GM06990 (cell line): ENCODE measurements at regions not wholly inside any gene's neighbourhood (a gene's known extent, or its start where the extent isn't known, plus 50 kb on each side); places are given as distances from the start of the nearest gene placed in this dataset.
"Not testable (repeated sequence)": the region's sequence is repeated elsewhere in the genome, so short reads cannot be mapped to it uniquely, and the experiment has no call there.

Experiments
- DNase-seq: peaks from one replicate; pipeline ENCODE4 v3.0.0-alpha.2; 2011; ENCODE audit not compliant: insufficient read length; ENCODE audit errors: extremely low read depth
- H3K27me3 ChIP-seq: replicated peaks from 2 replicates; pipeline ENCODE4 v1.6.0; 2011; ENCODE audit warnings: low read length; ENCODE audit not compliant: control insufficient read depth, insufficient read depth
- H3K36me3 ChIP-seq: 2 replicates; pipeline ENCODE4 v1.5.1; 2011; ENCODE audit warnings: low read length; ENCODE audit not compliant: control insufficient read depth, insufficient read depth
- H3K4me3 ChIP-seq: replicated peaks from 2 replicates; pipeline ENCODE4 v1.5.1; 2011; ENCODE audit warnings: low read depth, mild to moderate bottlenecking, control low read depth, low read length
- TF ChIP-seq, protein P1 (sequence below): IDR thresholded peaks from 2 replicates; pipeline ENCODE4 v1.5.1; 2011; ENCODE audit warnings: low read length, control low read depth, mild to moderate bottlenecking, inconsistent platforms; ENCODE audit not compliant: insufficient read depth, poor library complexity, severe bottlenecking

GRCh38 chr3:104353951-104354350 lies 1012.8 kb upstream of the ALCAM start:
- Histone ChIP-seq H3K4me3 (no peak overlapping the region), H3K27me3 (no peaks in the 10 kb centered on the region), H3K36me3 (no peaks in the 10 kb centered on the region)
- DNase-seq: no peak
- TF ChIP-seq, protein P1, sequence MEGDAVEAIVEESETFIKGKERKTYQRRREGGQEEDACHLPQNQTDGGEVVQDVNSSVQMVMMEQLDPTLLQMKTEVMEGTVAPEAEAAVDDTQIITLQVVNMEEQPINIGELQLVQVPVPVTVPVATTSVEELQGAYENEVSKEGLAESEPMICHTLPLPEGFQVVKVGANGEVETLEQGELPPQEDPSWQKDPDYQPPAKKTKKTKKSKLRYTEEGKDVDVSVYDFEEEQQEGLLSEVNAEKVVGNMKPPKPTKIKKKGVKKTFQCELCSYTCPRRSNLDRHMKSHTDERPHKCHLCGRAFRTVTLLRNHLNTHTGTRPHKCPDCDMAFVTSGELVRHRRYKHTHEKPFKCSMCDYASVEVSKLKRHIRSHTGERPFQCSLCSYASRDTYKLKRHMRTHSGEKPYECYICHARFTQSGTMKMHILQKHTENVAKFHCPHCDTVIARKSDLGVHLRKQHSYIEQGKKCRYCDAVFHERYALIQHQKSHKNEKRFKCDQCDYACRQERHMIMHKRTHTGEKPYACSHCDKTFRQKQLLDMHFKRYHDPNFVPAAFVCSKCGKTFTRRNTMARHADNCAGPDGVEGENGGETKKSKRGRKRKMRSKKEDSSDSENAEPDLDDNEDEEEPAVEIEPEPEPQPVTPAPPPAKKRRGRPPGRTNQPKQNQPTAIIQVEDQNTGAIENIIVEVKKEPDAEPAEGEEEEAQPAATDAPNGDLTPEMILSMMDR: no peak

GRCh38 chr3:104359546-104359945 lies 1007.2 kb upstream of the ALCAM start:
- no peak overlapping the region for H3K4me3 ChIP-seq
- H3K36me3 ChIP-seq: no peaks in the 10 kb centered on the region
- TF ChIP-seq, protein P1: no peak
- no peaks in the 10 kb centered on the region for H3K27me3 ChIP-seq
- no peak for DNase-seq

DNA sequence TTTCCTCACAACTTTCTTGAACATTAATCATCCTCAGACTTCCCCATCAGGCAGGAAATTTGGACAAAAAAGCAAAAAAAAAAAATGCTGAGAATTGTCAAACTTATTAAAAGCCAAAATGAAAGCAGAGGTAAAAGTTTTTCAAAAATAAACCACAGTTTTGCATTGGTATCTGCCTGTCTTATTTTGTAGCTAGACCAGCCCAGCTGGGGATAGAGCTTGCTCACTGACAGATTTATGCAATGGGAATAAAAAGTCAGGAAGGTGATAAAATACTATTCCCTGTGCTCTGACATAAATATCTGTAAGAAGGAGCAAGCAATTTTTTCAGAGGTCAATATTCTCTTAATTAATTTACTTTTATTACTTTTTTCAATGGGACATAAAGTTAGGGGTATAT lies 1006.7 kb upstream of the ALCAM start:
- Histone ChIP-seq H3K36me3 (no peaks in the 10 kb centered on the region), H3K4me3 (no peak overlapping the region), H3K27me3 (no peaks in the 10 kb centered on the region)
- TF ChIP-seq, protein P1: no peak
- DNase-seq: no peak

DNA sequence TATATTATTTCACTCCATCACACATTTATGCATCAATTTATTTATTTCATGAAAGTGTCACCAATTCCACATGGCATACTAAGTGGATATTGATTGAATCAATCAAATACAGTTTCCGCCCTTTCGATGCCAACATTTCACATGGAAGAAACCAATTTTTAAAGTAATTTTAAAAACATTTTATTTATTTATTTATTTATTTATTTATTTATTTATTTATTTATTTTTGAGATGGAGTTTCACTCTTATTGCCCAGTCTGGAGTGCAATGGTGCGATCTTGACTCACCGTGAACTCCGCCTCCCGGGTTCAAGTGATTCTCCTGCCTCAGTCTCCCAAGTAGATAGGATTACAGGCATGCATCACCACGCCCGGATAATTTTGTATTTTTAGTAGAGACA lies 1005.0 kb upstream of the ALCAM start:
- H3K4me3 ChIP-seq, H3K36me3 ChIP-seq, H3K27me3 ChIP-seq, DNase-seq: not testable (repeated sequence)

- Histone ChIP-seq H3K36me3 (no peaks in the 10 kb centered on the region), H3K27me3 (no peaks in the 10 kb centered on the region)
- TF ChIP-seq, protein P1: no peak
These were observed 1004.4 kb upstream of the ALCAM start for GRCh38 chr3:104362319-104362718.

DNA sequence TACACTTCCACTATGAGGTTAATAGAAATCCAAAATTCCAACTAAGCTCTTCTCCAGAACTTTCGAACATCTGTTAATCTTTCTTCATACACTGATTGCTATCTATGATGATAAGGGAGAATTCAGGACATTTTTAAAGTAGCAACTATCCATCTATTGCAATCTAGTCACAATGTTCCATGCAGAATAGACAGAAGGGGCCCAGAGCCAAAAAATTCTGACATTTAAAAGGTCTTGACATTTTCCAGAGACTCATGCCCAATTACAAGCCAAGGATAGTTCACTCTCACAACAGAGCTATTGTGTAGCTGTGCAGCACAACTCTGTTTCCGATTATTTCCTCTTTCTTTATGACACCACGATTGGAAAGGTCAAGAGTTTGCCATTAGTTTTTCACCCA lies 999.7 kb upstream of the ALCAM start:
- Histone ChIP-seq H3K27me3 (no peaks in the 10 kb centered on the region), H3K36me3 (no peaks in the 10 kb centered on the region), H3K4me3 (no peak overlapping the region)
- no peak for DNase-seq
- TF ChIP-seq, protein P1: no peak

More at GRCh38 chr3:104362319-104362718, 1004.4 kb upstream of the ALCAM start:
- DNase-seq: no peak
- H3K4me3 ChIP-seq: no peak overlapping the region
